AG09319 (cell line): ENCODE measurements at regions not wholly inside any gene's neighbourhood (a gene's known extent, or its start where the extent isn't known, plus 50 kb on each side); places are given as distances from the start of the nearest gene placed in this dataset.
A peak's percentile ranks its signal among the peaks of the same experiment; 100 is the strongest.
"Not testable (repeated sequence)": the region's sequence is repeated elsewhere in the genome, so short reads cannot be mapped to it uniquely, and the experiment has no call there.

ENCODE experiments used
- DNase-seq: peaks from one replicate; pipeline ENCODE4 v3.0.0-alpha.2; 2010; ENCODE audit warnings: low read depth; ENCODE audit errors: extremely low read depth
- CTCF ChIP-seq: IDR thresholded peaks from 2 replicates; pipeline ENCODE4 v1.5.1; 2011; ENCODE audit warnings: low read depth, mild to moderate bottlenecking, inconsistent platforms, low read length, moderate library complexity

GRCh38 chrX:35357656-35358055 lies 415.1 kb downstream of the FAM47B start:
- TF ChIP-seq CTCF: no peak
- no peak for DNase-seq

- no peak for TF ChIP-seq CTCF
- DNase-seq: no peak
These were observed 420.3 kb downstream of the FAM47B start for GRCh38 chrX:35362866-35363265.

- no peak for TF ChIP-seq CTCF
- no peak for DNase-seq
These were observed 424.0 kb upstream of the MAGEB16 start for GRCh38 chrX:35374116-35374515.

- DNase-seq: no peak
- peak; percentile 51 for TF ChIP-seq CTCF
These were observed 417.1 kb upstream of the MAGEB16 start for GRCh38 chrX:35380808-35381700.

GRCh38 chrX:35381709-35382108 lies 416.4 kb upstream of the MAGEB16 start:
- DNase-seq: not testable (repeated sequence)

- no peak for TF ChIP-seq CTCF
These were observed 415.2 kb upstream of the MAGEB16 start for GRCh38 chrX:35382966-35383365.

GRCh38 chrX:35392232-35392631 lies 405.9 kb upstream of the MAGEB16 start:
- TF ChIP-seq CTCF: no peak
- no peak for DNase-seq

More at GRCh38 chrX:35382966-35383365, 415.2 kb upstream of the MAGEB16 start:
- DNase-seq: no peak

GRCh38 chrX:35406386-35406785 lies 391.8 kb upstream of the MAGEB16 start:
- TF ChIP-seq CTCF: no peak
- DNase-seq: no peak
